Astrocyte (in vitro differentiated cells and primary cell): ENCODE measurements at regions not wholly inside any gene's neighbourhood (a gene's known extent, or its start where the extent isn't known, plus 50 kb on each side); places are given as distances from the start of the nearest gene placed in this dataset.

Experiments
- CTCF ChIP-seq: IDR thresholded peaks from 2 replicates; pipeline ENCODE4 v1.5.1; 2011; ENCODE audit warnings: low read depth, mild to moderate bottlenecking, inconsistent platforms, low read length, moderate library complexity; ENCODE audit not compliant: insufficient read depth
- EZH2 ChIP-seq: IDR thresholded peaks from 2 replicates; pipeline ENCODE4 v1.6.1; 2012; ENCODE audit warnings: mild to moderate bottlenecking, low read length, inconsistent platforms; ENCODE audit not compliant: insufficient read depth

- TF ChIP-seq CTCF (no peak), EZH2 (no peak)
Measured at GRCh38 chr4:169330811-169331210, 60.1 kb upstream of the SH3RF1 start.
